ENCODE measurements at regions not wholly inside any gene's neighbourhood (a gene's known extent, or its start where the extent isn't known, plus 50 kb on each side); places are given as distances from the start of the nearest gene placed in this dataset.
A peak's percentile ranks its signal among the peaks of the same experiment; 100 is the strongest.

DNA sequence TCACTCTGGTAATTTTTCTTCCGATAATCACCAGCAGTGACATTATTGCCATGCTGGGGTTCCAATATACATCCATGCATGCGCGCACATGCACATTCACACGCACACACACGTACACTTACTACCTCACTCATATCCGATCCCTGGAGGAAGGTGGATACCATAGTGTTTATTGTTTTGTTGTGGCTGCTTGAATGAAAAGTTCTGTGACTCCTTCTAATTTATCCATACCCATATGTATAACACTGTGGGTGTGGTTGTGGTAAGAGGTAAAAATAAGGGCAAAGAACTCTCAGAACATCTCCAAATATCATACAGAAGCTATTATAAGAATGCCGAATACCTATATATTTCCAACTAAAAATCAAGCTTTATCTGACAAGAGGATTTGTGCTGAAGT is 407.8 kb upstream of the PODXL start:
- TF ChIP-seq, protein P1, sequence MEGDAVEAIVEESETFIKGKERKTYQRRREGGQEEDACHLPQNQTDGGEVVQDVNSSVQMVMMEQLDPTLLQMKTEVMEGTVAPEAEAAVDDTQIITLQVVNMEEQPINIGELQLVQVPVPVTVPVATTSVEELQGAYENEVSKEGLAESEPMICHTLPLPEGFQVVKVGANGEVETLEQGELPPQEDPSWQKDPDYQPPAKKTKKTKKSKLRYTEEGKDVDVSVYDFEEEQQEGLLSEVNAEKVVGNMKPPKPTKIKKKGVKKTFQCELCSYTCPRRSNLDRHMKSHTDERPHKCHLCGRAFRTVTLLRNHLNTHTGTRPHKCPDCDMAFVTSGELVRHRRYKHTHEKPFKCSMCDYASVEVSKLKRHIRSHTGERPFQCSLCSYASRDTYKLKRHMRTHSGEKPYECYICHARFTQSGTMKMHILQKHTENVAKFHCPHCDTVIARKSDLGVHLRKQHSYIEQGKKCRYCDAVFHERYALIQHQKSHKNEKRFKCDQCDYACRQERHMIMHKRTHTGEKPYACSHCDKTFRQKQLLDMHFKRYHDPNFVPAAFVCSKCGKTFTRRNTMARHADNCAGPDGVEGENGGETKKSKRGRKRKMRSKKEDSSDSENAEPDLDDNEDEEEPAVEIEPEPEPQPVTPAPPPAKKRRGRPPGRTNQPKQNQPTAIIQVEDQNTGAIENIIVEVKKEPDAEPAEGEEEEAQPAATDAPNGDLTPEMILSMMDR (conservative IDR thresholded peaks at IDR 0.05; ENCODE audit: low read depth, low read length): no peak
- TF ChIP-seq EZH2 (IDR thresholded peaks at IDR 0.05; ENCODE audit: low read length, unreplicated experiment): no peak
- Histone ChIP-seq H3K9me2 (replicated peaks; ENCODE audit: low read length) (no peaks in the 10 kb centered on the region), H3K4me2 (ENCODE audit: low read length) (no peak overlapping the region), H2AFZ (ENCODE audit: low read length) (no peak overlapping the region), H3K4me1 (ENCODE audit: insufficient read depth, low read length) (peaks cover 3% of the 10 kb centered on the region; the same call in 1 of the 2 replicates), H3K79me2 (ENCODE audit: low read length) (no peaks in the 10 kb centered on the region), H3K27me3 (ENCODE audit: low read length) (peaks cover 10% of the 10 kb centered on the region), H3K9me3 (ENCODE audit: low read length) (no peaks in the 10 kb centered on the region), H3K27ac (ENCODE audit: low read length) (no peak overlapping the region), H3K4me3 (ENCODE audit: low read length) (no peak overlapping the region), H3K9ac (ENCODE audit: low read length) (no peak overlapping the region), H3F3A (ENCODE audit: low read length, unreplicated experiment) (no peaks in the 10 kb centered on the region), H3K36me3 (ENCODE audit: low read depth, low read length) (no peaks in the 10 kb centered on the region), H4K20me1 (ENCODE audit: low read length) (no peaks in the 10 kb centered on the region)
- POLR2A ChIA-PET (ENCODE audit: unreplicated experiment): interaction anchor here (0.5 kb wide), 1 partner anchor 284 kb away, joined by 3 read pairs; no protein-coding TSS in a partner anchor
- BruUV-seq (replicated peaks): no TSS peak
- ATAC-seq: no peak
- no peak for DNase-seq
- CTCF ChIA-PET: no interaction called here
- intact Hi-C loops (cut with micrococcal nuclease): no loop called here

DNA sequence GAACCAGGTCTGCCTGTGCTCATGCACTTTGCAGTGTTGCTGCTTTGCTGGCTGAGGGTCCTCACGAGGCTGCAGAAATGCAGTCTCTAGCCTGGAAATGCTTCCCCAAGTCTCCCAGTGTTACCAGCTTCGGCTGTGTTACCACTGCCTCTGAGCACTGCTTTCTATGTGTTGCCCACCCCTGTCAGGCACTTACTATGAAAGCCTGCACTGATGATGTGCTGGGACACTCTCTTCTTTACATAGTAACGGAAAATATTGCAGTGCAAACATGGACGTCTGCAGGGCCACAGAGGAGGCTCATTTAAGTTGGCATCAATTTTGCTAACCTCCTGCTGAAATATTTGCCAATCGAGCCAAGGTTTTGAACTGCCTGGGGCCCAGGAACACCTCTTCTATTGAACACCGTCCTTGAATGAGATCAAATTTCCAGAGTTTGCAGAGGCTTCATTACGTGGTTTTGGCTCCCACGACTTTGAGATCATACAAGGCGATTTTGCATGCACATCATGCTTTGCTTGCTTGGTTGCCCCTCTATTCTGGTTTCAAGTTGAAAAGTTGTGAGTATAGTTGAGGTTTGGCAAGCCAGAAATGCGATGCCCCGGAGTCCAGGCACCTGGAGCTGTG is 404.7 kb upstream of the PODXL start:
- H3K27ac ChIP-seq (ENCODE audit: low read length): no peak overlapping the region
- H3K4me2 ChIP-seq (ENCODE audit: low read length): no peak overlapping the region
- no peaks in the 10 kb centered on the region for H4K20me1 ChIP-seq (ENCODE audit: low read length)
- POLR2A ChIA-PET (ENCODE audit: unreplicated experiment): no interaction called here
- no peaks in the 10 kb centered on the region for H3K9me3 ChIP-seq (ENCODE audit: low read length)
- no peak overlapping the region for H2AFZ ChIP-seq (ENCODE audit: low read length)
- DNase-seq (peak; percentile 7), ATAC-seq (no peak)
- peaks cover 4% of the 10 kb centered on the region; the same call in 1 of the 2 replicates for H3K4me1 ChIP-seq (ENCODE audit: insufficient read depth, low read length)
- CTCF ChIA-PET: no interaction called here
- no peaks in the 10 kb centered on the region for H3K9me2 ChIP-seq (replicated peaks; ENCODE audit: low read length)
- H3K79me2 ChIP-seq (ENCODE audit: low read length): no peaks in the 10 kb centered on the region
- no peak overlapping the region for H3K9ac ChIP-seq (ENCODE audit: low read length)
- no peak overlapping the region for H3K4me3 ChIP-seq (ENCODE audit: low read length)
- TF ChIP-seq EZH2 (IDR thresholded peaks at IDR 0.05; ENCODE audit: low read length, unreplicated experiment): no peak
- no peak for TF ChIP-seq EZH2phosphoT487 (IDR thresholded peaks at IDR 0.05; ENCODE audit: borderline replicate concordance, low read length)
- TF ChIP-seq, protein P1 (conservative IDR thresholded peaks at IDR 0.05; ENCODE audit: low read depth, low read length): no peak
- H3K36me3 ChIP-seq (ENCODE audit: low read depth, low read length): no peaks in the 10 kb centered on the region
- no peaks in the 10 kb centered on the region for H3F3A ChIP-seq (ENCODE audit: low read length, unreplicated experiment)
- peaks cover 10% of the 10 kb centered on the region for H3K27me3 ChIP-seq (ENCODE audit: low read length)
- intact Hi-C loops (cut with micrococcal nuclease): no loop called here
- BruUV-seq (replicated peaks): no TSS peak

DNA sequence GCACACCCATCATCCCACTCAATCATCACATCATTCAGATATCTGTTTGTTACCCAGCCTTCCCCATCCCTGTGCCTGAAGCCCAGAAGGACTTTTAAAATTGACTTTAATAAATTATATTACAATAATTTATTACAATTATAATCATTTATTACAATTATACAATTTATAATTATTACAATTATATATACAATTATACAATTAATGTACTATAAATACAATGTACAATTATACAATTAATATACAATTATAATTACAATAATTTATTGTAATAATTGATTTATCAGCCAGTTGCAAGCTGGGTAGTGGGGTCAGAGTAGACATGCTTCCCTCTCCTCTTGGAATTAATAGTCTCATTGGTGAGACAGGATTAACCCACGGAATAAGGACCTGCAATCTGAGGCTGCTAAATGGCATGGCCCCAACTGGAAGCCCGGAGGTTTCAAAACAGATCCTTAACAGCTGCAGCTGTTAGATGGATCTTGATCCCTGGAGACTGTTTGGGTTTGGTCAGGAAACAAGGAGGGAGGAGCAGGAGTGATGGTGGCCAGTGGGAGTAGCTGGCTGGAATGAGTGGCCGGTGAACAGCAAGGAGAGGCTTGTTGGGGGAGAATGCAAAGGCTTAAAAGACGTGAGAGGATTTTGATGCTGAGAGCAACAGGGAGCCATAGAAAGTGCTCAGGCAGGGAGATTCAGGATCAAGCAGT is 402.8 kb upstream of the PODXL start:
- H3K27ac ChIP-seq (ENCODE audit: low read length): no peak overlapping the region
- no peak overlapping the region for H3K4me2 ChIP-seq (ENCODE audit: low read length)
- no peak overlapping the region for H2AFZ ChIP-seq (ENCODE audit: low read length)
- no peaks in the 10 kb centered on the region for H4K20me1 ChIP-seq (ENCODE audit: low read length)
- no peaks in the 10 kb centered on the region for H3K9me3 ChIP-seq (ENCODE audit: low read length)
- no TSS peak for BruUV-seq (replicated peaks)
- no peaks in the 10 kb centered on the region for H3F3A ChIP-seq (ENCODE audit: low read length, unreplicated experiment)
- CTCF ChIA-PET: no interaction called here
- POLR2A ChIA-PET (ENCODE audit: unreplicated experiment): no interaction called here
- DNase-seq: no peak
- TF ChIP-seq, protein P1 (conservative IDR thresholded peaks at IDR 0.05; ENCODE audit: low read depth, low read length): no peak
- TF ChIP-seq EZH2phosphoT487 (IDR thresholded peaks at IDR 0.05; ENCODE audit: borderline replicate concordance, low read length) (no peak), EZH2 (IDR thresholded peaks at IDR 0.05; ENCODE audit: low read length, unreplicated experiment) (no peak)
- H3K4me1 ChIP-seq (ENCODE audit: insufficient read depth, low read length): peaks cover 4% of the 10 kb centered on the region; the same call in 1 of the 2 replicates
- H3K9ac ChIP-seq (ENCODE audit: low read length): no peak overlapping the region
- no peak for ATAC-seq
- no peaks in the 10 kb centered on the region for H3K36me3 ChIP-seq (ENCODE audit: low read depth, low read length)
- H3K4me3 ChIP-seq (ENCODE audit: low read length): no peak overlapping the region
- H3K27me3 ChIP-seq (ENCODE audit: low read length): 0 out of 2 replicates have a peak, but pooled peaks cover 4% of the 10 kb centered on the region
- no peaks in the 10 kb centered on the region for H3K9me2 ChIP-seq (replicated peaks; ENCODE audit: low read length)
- no peaks in the 10 kb centered on the region for H3K79me2 ChIP-seq (ENCODE audit: low read length)
- intact Hi-C loops (cut with micrococcal nuclease): no loop called here
